Neural crest cell (in vitro differentiated cells): ENCODE measurements at regions not wholly inside any gene's neighbourhood (a gene's known extent, or its start where the extent isn't known, plus 50 kb on each side); places are given as distances from the start of the nearest gene placed in this dataset.

Source experiments
- DNase-seq: peaks from one replicate; pipeline ENCODE4 v3.0.0; 2021; ENCODE audit warnings: low read depth, mixed read lengths, low spot score
- H3K27ac Mint-ChIP-seq: one replicate; pipeline ENCODE4 v1.8.0; 2021; ENCODE audit warnings: mild to moderate bottlenecking, mixed read lengths; ENCODE audit not compliant: unreplicated experiment
- H3K27me3 Mint-ChIP-seq: 2 replicates; pipeline ENCODE4 v1.8.0; 2021; ENCODE audit warnings: low read depth, mild to moderate bottlenecking, mixed read lengths
- H3K36me3 Mint-ChIP-seq: 2 replicates; pipeline ENCODE4 v1.8.0; 2021; ENCODE audit warnings: low read depth, mild to moderate bottlenecking, mixed read lengths
- H3K4me1 Mint-ChIP-seq: 2 replicates; pipeline ENCODE4 v1.8.0; 2021; ENCODE audit warnings: mixed read lengths
- H3K4me3 Mint-ChIP-seq: one replicate; pipeline ENCODE4 v1.8.0; 2021; ENCODE audit warnings: mild to moderate bottlenecking, mixed read lengths
- H3K9me3 Mint-ChIP-seq: 2 replicates; pipeline ENCODE4 v1.8.0; 2021; ENCODE audit warnings: mixed read lengths
- TF ChIP-seq, protein P1 (sequence below): fragments of 200-600 bp; sonication (generic); conservative IDR thresholded peaks from 2 replicates; pipeline ENCODE4 v1.5.0; 2021; ENCODE audit warnings: antibody characterized with exemption, mild to moderate bottlenecking

DNA sequence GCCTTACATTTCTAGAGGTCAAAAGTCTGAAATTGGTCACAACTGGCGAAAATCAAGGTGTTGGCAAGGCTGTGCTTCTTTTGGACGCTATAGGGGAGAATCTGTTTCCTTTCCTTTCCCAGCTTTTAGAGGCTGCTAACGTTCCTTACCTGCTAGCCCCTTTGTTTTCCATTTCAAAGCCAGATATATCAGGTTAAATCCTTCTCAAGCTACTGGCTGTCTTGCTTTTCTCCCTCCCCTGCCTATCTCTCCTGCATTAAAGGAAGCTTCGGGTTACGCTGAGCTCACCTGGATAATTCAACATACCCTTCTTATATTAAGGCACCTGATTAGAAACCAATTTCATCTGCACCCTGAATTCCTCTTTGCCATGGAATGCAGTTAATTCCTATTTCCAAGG is 1569.7 kb upstream of the SLC10A2 start:
- Mint-ChIP-seq H3K4me1 (no peaks in the 10 kb centered on the region), H3K36me3 (no peaks in the 10 kb centered on the region), H3K4me3 (no peak overlapping the region), H3K9me3 (peaks cover 3% of the 10 kb centered on the region), H3K27me3 (no peaks in the 10 kb centered on the region), H3K27ac (no peak overlapping the region)
- TF ChIP-seq, protein P1, sequence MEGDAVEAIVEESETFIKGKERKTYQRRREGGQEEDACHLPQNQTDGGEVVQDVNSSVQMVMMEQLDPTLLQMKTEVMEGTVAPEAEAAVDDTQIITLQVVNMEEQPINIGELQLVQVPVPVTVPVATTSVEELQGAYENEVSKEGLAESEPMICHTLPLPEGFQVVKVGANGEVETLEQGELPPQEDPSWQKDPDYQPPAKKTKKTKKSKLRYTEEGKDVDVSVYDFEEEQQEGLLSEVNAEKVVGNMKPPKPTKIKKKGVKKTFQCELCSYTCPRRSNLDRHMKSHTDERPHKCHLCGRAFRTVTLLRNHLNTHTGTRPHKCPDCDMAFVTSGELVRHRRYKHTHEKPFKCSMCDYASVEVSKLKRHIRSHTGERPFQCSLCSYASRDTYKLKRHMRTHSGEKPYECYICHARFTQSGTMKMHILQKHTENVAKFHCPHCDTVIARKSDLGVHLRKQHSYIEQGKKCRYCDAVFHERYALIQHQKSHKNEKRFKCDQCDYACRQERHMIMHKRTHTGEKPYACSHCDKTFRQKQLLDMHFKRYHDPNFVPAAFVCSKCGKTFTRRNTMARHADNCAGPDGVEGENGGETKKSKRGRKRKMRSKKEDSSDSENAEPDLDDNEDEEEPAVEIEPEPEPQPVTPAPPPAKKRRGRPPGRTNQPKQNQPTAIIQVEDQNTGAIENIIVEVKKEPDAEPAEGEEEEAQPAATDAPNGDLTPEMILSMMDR = no peak
- DNase-seq = no peak

DNA sequence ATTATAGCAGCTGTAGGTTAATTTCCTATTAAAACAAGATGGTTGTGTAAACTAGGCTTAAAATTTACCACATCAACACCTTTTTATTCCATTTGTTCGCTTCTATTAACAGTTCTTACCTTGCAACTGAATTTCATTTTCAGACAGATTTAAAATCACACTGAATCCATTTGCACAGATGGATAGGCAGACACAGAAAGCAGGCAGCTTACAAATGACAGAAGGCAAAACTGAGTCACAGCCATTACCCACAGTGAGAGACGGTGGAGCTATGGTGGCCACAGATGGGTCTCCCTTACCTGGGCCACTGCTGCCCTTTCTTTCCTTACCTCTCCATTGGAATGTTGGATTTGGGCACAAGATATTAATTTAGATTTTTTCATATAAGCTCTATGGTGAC is 1567.8 kb upstream of the SLC10A2 start:
- Mint-ChIP-seq H3K9me3 (peaks cover 4% of the 10 kb centered on the region), H3K27me3 (no peaks in the 10 kb centered on the region)

DNA sequence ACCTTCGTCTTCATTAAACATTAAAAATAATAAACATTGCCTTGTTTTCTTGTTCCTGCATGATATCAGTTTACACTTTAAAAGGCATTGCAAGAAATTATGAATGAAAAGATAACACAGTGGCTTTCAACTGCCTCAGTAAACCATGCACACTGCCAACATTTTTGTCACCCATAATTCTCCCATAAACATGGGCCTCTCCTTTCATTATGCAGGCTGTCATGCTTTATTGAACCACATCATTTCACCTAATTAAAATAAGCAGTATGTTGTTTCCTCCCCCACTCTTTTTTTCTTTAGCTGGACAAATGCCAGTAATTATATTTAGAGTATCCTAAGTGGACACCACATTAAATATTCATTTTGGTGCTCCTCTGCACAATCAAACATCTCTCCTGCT is 1566.5 kb upstream of the SLC10A2 start:
- H3K27me3 Mint-ChIP-seq = no peaks in the 10 kb centered on the region
- H3K27ac Mint-ChIP-seq = no peak overlapping the region
- no peak for DNase-seq
- no peaks in the 10 kb centered on the region for H3K36me3 Mint-ChIP-seq
- peaks cover 7% of the 10 kb centered on the region for H3K4me1 Mint-ChIP-seq
- H3K9me3 Mint-ChIP-seq = peaks cover 4% of the 10 kb centered on the region
- H3K4me3 Mint-ChIP-seq = no peak overlapping the region
- TF ChIP-seq, protein P1 = no peak

More for the DNA sequence above, 1567.8 kb upstream of the SLC10A2 start:
- Mint-ChIP-seq H3K36me3 (no peaks in the 10 kb centered on the region), H3K27ac (no peak overlapping the region), H3K4me1 (peaks cover 2% of the 10 kb centered on the region), H3K4me3 (no peak overlapping the region)
- TF ChIP-seq, protein P1 = no peak
- no peak for DNase-seq

DNA sequence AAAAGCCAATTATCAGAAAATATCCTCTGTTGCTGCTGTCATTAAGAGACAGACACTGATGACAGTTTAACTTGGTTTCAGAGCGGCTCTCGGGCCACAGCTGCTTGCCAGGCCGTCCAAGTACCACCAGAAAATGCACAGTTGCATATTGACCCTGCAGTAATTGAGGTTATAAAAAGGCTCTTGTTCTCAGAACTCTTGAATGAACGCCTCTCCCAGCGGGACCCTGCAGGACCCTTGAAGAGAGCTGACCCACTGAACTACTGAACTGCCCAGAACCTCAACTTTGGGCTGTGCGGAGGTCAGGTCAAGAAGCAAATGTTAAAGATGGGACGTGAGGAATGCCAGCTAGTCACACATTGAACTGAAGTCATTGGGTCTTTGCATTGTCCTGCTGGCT is 1559.0 kb upstream of the SLC10A2 start:
- Mint-ChIP-seq H3K36me3 (peaks cover 3% of the 10 kb centered on the region), H3K27me3 (no peaks in the 10 kb centered on the region), H3K9me3 (peaks cover 9% of the 10 kb centered on the region), H3K4me3 (peak overlapping the region; percentile 22), H3K27ac (no peak overlapping the region), H3K4me1 (peaks cover 33% of the 10 kb centered on the region)
- TF ChIP-seq, protein P1 = no peak
- peak; percentile 26 for DNase-seq

DNA sequence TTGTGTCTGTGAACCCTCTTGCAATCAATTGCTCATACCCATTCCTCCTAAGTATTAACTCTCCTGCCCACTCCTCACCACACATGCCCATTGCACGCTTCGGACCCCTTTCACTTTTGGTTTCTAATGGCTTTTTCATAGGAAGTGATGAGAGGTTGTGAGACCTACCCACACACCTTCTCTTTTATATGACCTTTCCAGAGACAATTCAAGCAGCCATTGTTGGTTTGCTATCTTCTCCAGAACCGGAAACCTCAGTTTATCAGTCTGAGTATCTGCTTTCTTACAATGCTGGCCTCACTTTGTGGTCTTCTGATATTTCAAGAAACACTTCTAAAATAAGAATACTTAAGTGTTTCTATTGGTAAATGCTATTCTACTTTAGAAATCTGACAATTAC is 1550.8 kb upstream of the SLC10A2 start:
- no peaks in the 10 kb centered on the region for H3K27me3 Mint-ChIP-seq
- H3K36me3 Mint-ChIP-seq = peaks cover 29% of the 10 kb centered on the region
- no peak overlapping the region for H3K27ac Mint-ChIP-seq
- no peak overlapping the region for H3K4me3 Mint-ChIP-seq
- peaks cover 24% of the 10 kb centered on the region for H3K9me3 Mint-ChIP-seq
- DNase-seq = no peak
- TF ChIP-seq, protein P1 = no peak
- no peaks in the 10 kb centered on the region for H3K4me1 Mint-ChIP-seq
